ENCODE measurements at regions not wholly inside any gene's neighbourhood (a gene's known extent, or its start where the extent isn't known, plus 50 kb on each side); places are given as distances from the start of the nearest gene placed in this dataset.

GRCh38 chr9:95570646-95571045, 53.9 kb upstream of the PTCH1 start:
- TF ChIP-seq CTCF (IDR thresholded peaks at IDR 0.05) (no peak), MAX (CRISPR knock-in tag; IDR thresholded peaks at IDR 0.05) (no peak), USF2 (CRISPR knock-in tag; IDR thresholded peaks at IDR 0.05) (no peak), NFE2L1 (CRISPR knock-in tag; IDR thresholded peaks at IDR 0.05) (no peak), STAT6 (CRISPR knock-in tag; conservative IDR thresholded peaks at IDR 0.05; ENCODE audit: low read depth) (no peak), EMX1 (CRISPR knock-in tag; IDR thresholded peaks at IDR 0.05) (no peak), FOXP1 (CRISPR knock-in tag; IDR thresholded peaks at IDR 0.05; ENCODE audit: borderline replicate concordance) (no peak), ZNF263 (CRISPR knock-in tag; IDR thresholded peaks at IDR 0.05; ENCODE audit: low read depth) (no peak), MLX (CRISPR knock-in tag; IDR thresholded peaks at IDR 0.05) (no peak), GABPB1 (CRISPR knock-in tag; IDR thresholded peaks at IDR 0.05) (no peak)

Data from WTC11 (cell line).